Endodermal cell (in vitro differentiated cells): ENCODE measurements at regions not wholly inside any gene's neighbourhood (a gene's known extent, or its start where the extent isn't known, plus 50 kb on each side); places are given as distances from the start of the nearest gene placed in this dataset.

ENCODE experiments used
- DNase-seq: peaks from one replicate; pipeline ENCODE4 v3.0.0-alpha.2; 2017
- H3K27ac ChIP-seq: 2 replicates; pipeline ENCODE4 v1.5.1; 2013; ENCODE audit warnings: mild to moderate bottlenecking, low read depth, low read length, moderate library complexity
- H3K27me3 ChIP-seq: 2 replicates; pipeline ENCODE4 v1.6.1; 2013; ENCODE audit warnings: mild to moderate bottlenecking, low read length, moderate library complexity; ENCODE audit not compliant: insufficient read depth, control insufficient read depth, poor library complexity, severe bottlenecking
- H3K36me3 ChIP-seq: 2 replicates; pipeline ENCODE4 v1.7.0; 2013; ENCODE audit warnings: mild to moderate bottlenecking, low read length, moderate library complexity; ENCODE audit not compliant: control insufficient read depth, insufficient read depth
- H3K4me1 ChIP-seq: one replicate; pipeline ENCODE4 v1.7.0; 2013; ENCODE audit warnings: low read length; ENCODE audit not compliant: control insufficient read depth, insufficient read depth
- H3K4me3 ChIP-seq: 2 replicates; pipeline ENCODE4 v1.5.1; 2013; ENCODE audit warnings: mild to moderate bottlenecking, low read length, moderate library complexity
- H3K9ac ChIP-seq: 2 replicates; pipeline ENCODE4 v1.6.1; 2013; ENCODE audit warnings: mild to moderate bottlenecking, low read length, moderate library complexity; ENCODE audit not compliant: poor library complexity, severe bottlenecking; ENCODE audit errors: extremely low read depth
- H3K9me3 ChIP-seq: 2 replicates; pipeline ENCODE4 v1.6.1; 2013; ENCODE audit warnings: mild to moderate bottlenecking, low read length, moderate library complexity; ENCODE audit not compliant: control insufficient read depth
- H3K27ac Mint-ChIP-seq: 2 replicates; pipeline ENCODE4 v1.8.0; 2020; ENCODE audit warnings: mixed read lengths
- H3K27me3 Mint-ChIP-seq: 2 replicates; pipeline ENCODE4 v1.8.0; 2021; ENCODE audit warnings: mild to moderate bottlenecking, mixed read lengths; ENCODE audit not compliant: insufficient read depth
- H3K36me3 Mint-ChIP-seq: 2 replicates; pipeline ENCODE4 v1.8.0; 2020; ENCODE audit warnings: low read depth, mixed read lengths
- H3K4me1 Mint-ChIP-seq: 2 replicates; pipeline ENCODE4 v1.8.0; 2020; ENCODE audit warnings: mixed read lengths
- H3K4me3 Mint-ChIP-seq: 2 replicates; pipeline ENCODE4 v1.8.0; 2020; ENCODE audit warnings: mild to moderate bottlenecking, moderate library complexity, mixed read lengths
- H3K9me3 Mint-ChIP-seq: 2 replicates; pipeline ENCODE4 v1.8.0; 2020; ENCODE audit warnings: mild to moderate bottlenecking, mixed read lengths
- CTCF ChIP-seq: fragments of 200-600 bp; sonication (generic); conservative IDR thresholded peaks from 2 replicates; pipeline ENCODE4 v1.5.0; 2021; ENCODE audit warnings: antibody characterized with exemption, mild to moderate bottlenecking
- whole genome bisulfite sequencing, 2 experiments: methylation state at CpG; one replicate each; pipeline versions ENCODE4 v1.1.5 to v1.1.7; 2013; ENCODE audit warnings: missing lambda C conversion rate in 2 of 2, mixed read lengths in 1 of 2; ENCODE audit not compliant: insufficient coverage in 1 of 2, insufficient read length in 1 of 2; 5-methylcytosine and 5-hydroxymethylcytosine counted together

DNA sequence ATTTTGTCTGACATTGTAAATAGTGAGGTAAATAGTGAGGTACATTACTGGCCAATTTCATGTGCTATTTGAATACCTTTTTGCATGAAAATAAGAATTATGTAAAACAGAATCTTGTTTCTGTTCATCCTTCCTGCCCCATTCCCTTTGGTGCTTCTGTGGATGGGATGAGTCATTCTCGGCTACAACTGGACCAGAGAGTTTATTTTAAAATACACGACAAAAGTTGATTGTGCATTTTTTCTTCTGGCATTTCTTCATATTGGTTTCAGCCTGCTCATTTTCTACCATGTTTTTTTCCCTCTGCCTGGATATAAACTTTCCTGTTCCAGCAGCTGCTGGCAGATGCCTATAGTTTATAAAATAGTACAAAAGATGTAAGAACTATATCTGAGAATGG is 107.5 kb downstream of the CYSLTR2 start:
- no peak for DNase-seq
- Histone ChIP-seq H3K9ac (no peak overlapping the region), H3K27ac (no peak overlapping the region), H3K9me3 (peaks cover 38% of the 10 kb centered on the region), H3K36me3 (no peaks in the 10 kb centered on the region), H3K27me3 (no peaks in the 10 kb centered on the region), H3K4me1 (no peaks in the 10 kb centered on the region), H3K4me3 (no peak overlapping the region)
- no peaks in the 10 kb centered on the region for H3K4me1 Mint-ChIP-seq
- no peak overlapping the region for H3K27ac Mint-ChIP-seq
- TF ChIP-seq CTCF, result no peak
- no peak overlapping the region for H3K4me3 Mint-ChIP-seq
- 89 to 100% methylated on average over 1 to 2 of the region's 2 CpGs for WGBS, 2 experiments
- peaks cover 2% of the 10 kb centered on the region for H3K36me3 Mint-ChIP-seq
- H3K27me3 Mint-ChIP-seq, result no peaks in the 10 kb centered on the region
- H3K9me3 Mint-ChIP-seq, result peaks cover 41% of the 10 kb centered on the region

GRCh38 chr13:48769107-48769704 is 115.5 kb downstream of the CYSLTR2 start:
- H3K27me3 ChIP-seq, result no peaks in the 10 kb centered on the region
- peaks cover 8% of the 10 kb centered on the region for H3K4me1 Mint-ChIP-seq
- no peaks in the 10 kb centered on the region for H3K27me3 Mint-ChIP-seq
- H3K9ac ChIP-seq, result no peak overlapping the region
- peak; percentile 96 for DNase-seq
- H3K36me3 Mint-ChIP-seq, result no peaks in the 10 kb centered on the region
- H3K4me3 Mint-ChIP-seq, result no peak overlapping the region
- peaks cover 29% of the 10 kb centered on the region for H3K9me3 Mint-ChIP-seq
- H3K27ac ChIP-seq, result no peak overlapping the region
- H3K4me3 ChIP-seq, result no peak overlapping the region
- no peaks in the 10 kb centered on the region for H3K4me1 ChIP-seq
- peaks cover 42% of the 10 kb centered on the region for H3K9me3 ChIP-seq
- TF ChIP-seq CTCF, result peak; percentile 99
- no peak overlapping the region for H3K27ac Mint-ChIP-seq
- 64 to 67% methylated on average over 3 to 4 of the region's 4 CpGs for WGBS, 2 experiments
- no peaks in the 10 kb centered on the region for H3K36me3 ChIP-seq

DNA sequence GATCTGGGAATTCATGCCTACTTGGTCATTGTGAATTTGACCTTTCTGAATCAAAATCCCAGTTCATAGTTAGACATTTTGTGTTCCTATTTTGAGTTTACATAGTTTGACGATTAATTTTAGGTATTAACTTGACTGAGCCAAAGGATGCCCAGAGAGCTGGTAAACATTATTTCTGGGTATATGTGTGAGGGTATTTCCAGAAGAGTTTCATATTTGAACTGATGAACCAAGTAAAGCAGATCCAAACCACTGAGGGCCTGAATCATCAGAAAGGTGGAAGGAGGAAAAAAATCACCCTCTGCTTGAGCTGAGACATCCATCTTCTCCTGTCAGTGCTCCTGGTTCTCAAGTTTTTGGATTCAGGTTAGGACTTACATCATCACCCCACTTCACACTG is 116.6 kb downstream of the CYSLTR2 start:
- no peak overlapping the region for H3K27ac Mint-ChIP-seq
- no peaks in the 10 kb centered on the region for H3K27me3 Mint-ChIP-seq
- no peak overlapping the region for H3K4me3 ChIP-seq

More for the DNA sequence above, 116.6 kb downstream of the CYSLTR2 start:
- H3K9me3 ChIP-seq, result peaks cover 30% of the 10 kb centered on the region
- no peaks in the 10 kb centered on the region for H3K4me1 ChIP-seq
- H3K36me3 ChIP-seq, result no peaks in the 10 kb centered on the region
- WGBS, 2 experiments, result 88 to 92% methylated on average over 1 of the region's 1 CpG
- Mint-ChIP-seq H3K4me3 (no peak overlapping the region), H3K4me1 (peaks cover 8% of the 10 kb centered on the region), H3K9me3 (peaks cover 19% of the 10 kb centered on the region), H3K36me3 (no peaks in the 10 kb centered on the region)
- no peak overlapping the region for H3K9ac ChIP-seq
- no peak for TF ChIP-seq CTCF
- H3K27me3 ChIP-seq, result no peaks in the 10 kb centered on the region
- no peak for DNase-seq
- no peak overlapping the region for H3K27ac ChIP-seq
